NK-92 (cell line): ENCODE measurements at regions not wholly inside any gene's neighbourhood (a gene's known extent, or its start where the extent isn't known, plus 50 kb on each side); places are given as distances from the start of the nearest gene placed in this dataset.
A peak's percentile ranks its signal among the peaks of the same experiment; 100 is the strongest.

Source experiments
- DNase-seq: peaks from one replicate; lab custom pipeline; 2025; ENCODE audit not compliant: unreplicated experiment; lab: John Stamatoyannopoulos, UW

DNA sequence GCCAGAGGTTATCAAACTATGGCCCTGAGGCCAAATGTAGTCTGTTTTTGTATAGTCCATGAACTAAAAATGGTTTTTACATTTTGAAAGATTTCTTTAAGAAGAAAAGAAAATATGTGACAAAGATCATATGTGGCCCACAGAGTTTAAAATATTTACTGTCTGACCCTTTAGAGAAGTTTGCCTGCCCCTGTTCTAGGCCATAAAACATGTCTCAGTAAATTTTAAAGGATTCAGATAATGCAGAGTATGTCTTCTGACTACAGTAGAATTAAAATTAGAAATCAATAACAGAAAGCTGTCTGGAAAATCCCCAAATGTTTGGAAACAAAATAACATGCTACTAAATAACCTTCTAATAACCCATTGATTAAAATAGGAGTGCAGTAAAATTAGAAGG is 86.3 kb downstream of the KCNRG start:
- no peak for DNase-seq

- no peak for DNase-seq
Measured at GRCh38 chr13:50104493-50104892, 89.2 kb downstream of the KCNRG start.

- no peak for DNase-seq
Measured at GRCh38 chr13:50106559-50106958, 91.3 kb downstream of the KCNRG start.

- DNase-seq, result no peak
Measured at GRCh38 chr13:50107205-50107604, 92.0 kb downstream of the KCNRG start.

DNA sequence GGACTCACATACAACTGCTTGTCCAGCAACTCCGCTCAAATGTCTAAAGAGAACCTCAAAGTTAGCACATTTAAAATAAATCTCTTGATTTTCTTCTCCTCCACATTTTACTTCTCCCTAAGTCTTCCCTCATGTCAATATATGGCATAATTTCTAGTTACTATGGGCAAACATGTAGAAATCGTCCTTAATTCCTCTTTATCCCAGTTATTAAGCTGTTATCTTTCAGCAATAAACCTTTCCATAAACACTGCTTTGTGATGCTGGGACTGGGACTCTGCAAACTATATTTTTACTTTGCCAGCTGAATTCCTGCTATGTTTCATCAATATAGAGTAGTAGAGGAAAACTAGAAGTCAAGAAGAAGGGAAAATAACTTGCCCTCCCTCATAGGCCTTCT is 99.7 kb downstream of the KCNRG start:
- DNase-seq, result no peak

DNA sequence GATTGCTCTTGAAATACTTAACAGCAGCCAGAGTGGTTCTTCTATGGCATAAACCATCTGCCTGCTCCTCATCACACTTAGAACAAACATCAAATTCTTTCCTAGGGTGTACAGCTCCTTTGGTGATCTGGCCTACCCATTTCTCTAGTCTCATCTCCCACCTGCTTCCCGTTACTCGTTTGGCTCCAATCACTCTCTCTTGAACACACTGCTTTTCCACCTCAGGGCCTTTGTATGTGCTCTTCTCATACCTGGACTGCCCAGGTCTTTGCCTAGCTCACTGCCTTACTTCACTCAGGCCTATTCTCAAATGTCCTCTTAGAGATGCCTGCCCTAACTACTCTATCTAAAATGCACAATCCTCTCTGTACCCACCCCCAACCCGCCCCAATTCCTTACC is 100.5 kb downstream of the KCNRG start:
- DNase-seq, result no peak

- DNase-seq, result no peak
Measured at GRCh38 chr13:50116430-50116973, 101.3 kb downstream of the KCNRG start.

GRCh38 chr13:50119591-50119990 is 104.3 kb downstream of the KCNRG start:
- DNase-seq, result no peak

DNA sequence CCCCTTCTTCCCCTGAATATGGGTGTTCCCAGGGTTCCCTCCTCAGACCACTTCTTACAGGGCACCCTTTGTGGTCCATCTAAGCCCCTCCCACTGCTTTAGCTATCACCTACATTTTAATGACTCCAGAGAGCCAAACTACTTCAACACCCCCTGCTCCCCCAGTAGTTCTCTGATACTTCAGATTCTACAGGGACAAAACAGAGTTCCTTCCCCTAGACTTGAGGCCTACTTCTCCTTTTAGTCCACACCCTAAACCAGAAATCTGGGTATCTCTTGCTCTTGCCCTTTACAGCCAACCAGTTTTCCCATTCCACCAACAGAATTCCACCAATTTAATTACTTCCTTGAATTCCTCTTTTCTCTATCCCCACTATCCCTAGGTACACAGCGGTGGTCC is 107.2 kb downstream of the KCNRG start:
- no peak for DNase-seq

- DNase-seq, result no peak
Measured at GRCh38 chr13:50123002-50123401, 107.8 kb downstream of the KCNRG start.

DNA sequence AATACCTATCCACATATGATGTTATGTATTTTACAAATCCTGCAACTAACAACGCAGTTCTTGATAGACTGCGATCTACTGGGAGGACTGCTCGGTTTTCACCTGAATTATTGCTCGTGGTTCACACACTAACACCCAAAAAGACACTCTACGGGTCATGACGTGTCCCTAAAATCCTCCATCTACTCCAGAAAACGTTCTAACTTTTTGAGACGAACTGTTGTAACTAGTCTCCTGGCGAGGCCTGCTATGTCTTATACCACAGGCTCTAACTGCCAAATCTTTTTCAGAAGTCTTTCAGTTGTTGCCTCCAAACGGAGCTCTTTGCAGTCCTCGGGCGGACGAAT is 108.2 kb downstream of the KCNRG start:
- no peak for DNase-seq

GRCh38 chr13:50123862-50124535 is 108.8 kb downstream of the KCNRG start:
- no peak for DNase-seq

GRCh38 chr13:50124536-50125303 is 109.5 kb downstream of the KCNRG start:
- DNase-seq, result peak; percentile 81

- DNase-seq, result no peak
Measured at GRCh38 chr13:50125304-50125553, 110.0 kb downstream of the KCNRG start.

DNA sequence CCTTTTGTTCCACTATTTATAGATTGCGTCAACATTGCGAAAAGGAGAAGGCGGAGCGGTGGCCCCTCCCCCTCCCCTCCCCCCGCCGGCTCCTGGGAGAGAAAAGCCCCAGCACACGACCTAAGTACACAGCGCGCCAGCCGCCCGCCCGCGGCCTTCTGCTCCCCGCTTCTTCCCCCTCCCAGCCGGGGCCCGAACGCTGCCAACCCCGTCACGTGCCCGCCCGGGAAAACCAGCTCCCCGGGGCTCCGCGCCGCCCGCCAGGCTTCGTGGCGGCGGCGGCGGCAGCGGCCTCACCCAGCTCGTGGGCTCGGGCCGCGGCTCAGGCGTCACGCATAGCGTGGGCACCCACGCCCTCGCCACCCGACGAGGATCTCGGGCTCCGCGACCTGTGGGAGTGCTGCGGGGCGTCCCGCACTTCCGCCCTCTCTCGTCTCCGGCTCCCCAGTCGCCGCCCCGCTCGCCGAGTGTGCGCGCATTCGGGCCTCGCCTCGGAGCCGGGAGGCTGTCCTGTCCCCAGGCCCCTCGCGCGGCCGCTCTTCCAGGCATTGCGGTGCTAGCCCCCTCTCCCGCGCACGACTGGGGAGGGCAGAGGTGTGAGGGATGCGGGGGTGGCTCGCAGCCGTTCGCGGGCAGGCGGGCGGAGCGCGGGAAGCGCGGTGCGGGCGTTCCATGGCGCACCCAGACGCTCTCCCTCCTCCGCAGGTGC is 110.5 kb downstream of the KCNRG start:
- DNase-seq, result peak; percentile 17

- DNase-seq, result no peak
Measured at GRCh38 chr13:50126263-50126992, 111.2 kb downstream of the KCNRG start.

DNA sequence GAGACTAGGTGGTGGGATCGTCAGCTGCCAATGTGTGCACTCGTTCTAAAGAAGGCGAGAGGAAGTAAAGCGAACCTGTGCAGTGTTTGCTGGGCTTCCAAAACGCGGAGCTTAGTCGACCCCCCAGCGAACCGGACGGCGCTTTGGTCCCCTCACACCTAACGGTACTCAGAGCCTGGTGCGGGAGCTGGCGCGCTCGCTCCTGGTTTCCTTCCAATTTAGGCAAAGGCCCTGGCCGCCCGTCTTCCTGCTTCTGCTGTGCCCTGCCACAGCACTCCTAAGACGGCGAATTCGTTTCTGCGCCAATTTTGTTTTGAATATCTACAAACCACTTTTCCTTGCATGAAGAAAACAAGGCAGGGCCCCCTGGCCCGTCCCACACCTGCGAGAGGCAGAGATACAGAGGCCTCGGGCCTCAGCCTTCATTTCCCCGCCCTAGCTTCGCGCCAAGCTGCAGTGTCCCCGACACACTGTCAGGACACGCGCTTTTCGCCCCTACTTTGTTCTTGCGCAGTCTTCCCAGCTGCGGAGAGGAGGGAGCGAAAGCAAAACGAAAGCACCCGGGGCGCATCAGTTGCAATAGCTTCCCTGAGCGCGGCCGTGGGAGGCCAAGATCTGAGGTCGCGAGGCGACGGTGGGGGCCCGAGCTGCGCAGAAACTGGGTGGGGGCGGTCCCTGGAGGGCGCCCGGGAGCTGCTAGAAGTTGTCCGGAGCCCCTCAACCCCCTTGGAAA is 111.9 kb downstream of the KCNRG start:
- no peak for DNase-seq

- no peak for DNase-seq
Measured at GRCh38 chr13:50127726-50128291, 112.6 kb downstream of the KCNRG start.

- no peak for DNase-seq
Measured at GRCh38 chr13:50128428-50128931, 113.2 kb downstream of the KCNRG start.

DNA sequence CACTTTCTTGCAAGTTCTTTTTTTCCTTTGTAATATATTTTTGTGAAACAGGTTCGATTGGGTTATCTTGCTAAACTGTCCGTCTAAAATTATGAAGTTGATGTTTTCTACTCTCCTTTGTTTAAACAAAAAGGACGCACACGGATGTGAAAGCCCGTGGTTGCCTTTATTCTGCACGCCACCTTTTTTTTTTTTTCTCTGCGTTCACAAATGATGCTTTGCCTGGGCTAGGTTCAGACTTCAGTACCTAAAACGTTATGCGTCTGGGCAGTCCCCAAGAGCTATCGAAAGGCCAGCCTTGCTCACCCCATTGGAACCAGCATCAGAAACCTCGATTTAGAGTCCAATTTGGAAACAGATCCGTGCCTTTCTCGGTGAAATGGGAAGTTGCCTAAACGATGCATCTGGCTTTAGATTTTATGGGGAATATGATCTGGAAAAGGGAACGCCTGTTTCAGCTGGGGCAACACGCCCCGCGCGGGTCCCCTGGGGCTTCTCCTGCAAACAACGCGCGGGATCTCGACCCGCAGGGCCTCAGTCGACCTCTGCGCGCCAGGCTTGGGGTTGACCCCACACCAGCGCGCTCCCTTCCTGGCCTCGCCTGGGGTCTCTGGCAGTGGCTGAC is 113.9 kb downstream of the KCNRG start:
- DNase-seq, result no peak
